Neutrophil (primary cell): ENCODE measurements at regions not wholly inside any gene's neighbourhood (a gene's known extent, or its start where the extent isn't known, plus 50 kb on each side); places are given as distances from the start of the nearest gene placed in this dataset.

ENCODE experiments used
- H3K27ac ChIP-seq: fragments of 200-600 bp; sonication (generic); 2 replicates; pipeline ENCODE4 v1.5.1; 2016; ENCODE audit warnings: mild to moderate bottlenecking, moderate library complexity
- H3K27me3 ChIP-seq: fragments of 200-600 bp; sonication (generic); 2 replicates; pipeline ENCODE4 v1.6.0; 2016; ENCODE audit warnings: mild to moderate bottlenecking
- H3K36me3 ChIP-seq: fragments of 200-600 bp; sonication (generic); 2 replicates; pipeline ENCODE4 v1.5.1; 2017
- H3K4me1 ChIP-seq, 2 experiments: fragments of 200-600 bp in 1 of 2; sonication (generic) in 1 of 2; 1 replicate in 1 of 2; 2 replicates in 1 of 2; pipeline versions ENCODE4 v1.5.1 to v1.6.1; 2013 to 2016; ENCODE audit warnings: low read depth in 1 of 2, low read length in 1 of 2, mild to moderate bottlenecking in 1 of 2, moderate library complexity in 1 of 2; ENCODE audit not compliant: control insufficient read depth in 1 of 2, insufficient read depth in 1 of 2
- H3K4me3 ChIP-seq, 2 experiments: fragments of 200-600 bp in 1 of 2; sonication (generic) in 1 of 2; 1 replicate in 1 of 2; 2 replicates in 1 of 2; pipeline ENCODE4 v1.5.1; 2013 to 2016; ENCODE audit warnings: low read depth in 1 of 2, low read length in 1 of 2, mild to moderate bottlenecking in 1 of 2, moderate library complexity in 1 of 2
- H3K9me3 ChIP-seq: fragments of 200-600 bp; sonication (generic); 2 replicates; pipeline ENCODE4 v1.5.1; 2016
- TF ChIP-seq, protein P1 (sequence below): fragments of 200-600 bp; sonication (generic); IDR thresholded peaks from 2 replicates; pipeline ENCODE4 v1.5.1; 2016; ENCODE audit warnings: antibody characterized with exemption

DNA sequence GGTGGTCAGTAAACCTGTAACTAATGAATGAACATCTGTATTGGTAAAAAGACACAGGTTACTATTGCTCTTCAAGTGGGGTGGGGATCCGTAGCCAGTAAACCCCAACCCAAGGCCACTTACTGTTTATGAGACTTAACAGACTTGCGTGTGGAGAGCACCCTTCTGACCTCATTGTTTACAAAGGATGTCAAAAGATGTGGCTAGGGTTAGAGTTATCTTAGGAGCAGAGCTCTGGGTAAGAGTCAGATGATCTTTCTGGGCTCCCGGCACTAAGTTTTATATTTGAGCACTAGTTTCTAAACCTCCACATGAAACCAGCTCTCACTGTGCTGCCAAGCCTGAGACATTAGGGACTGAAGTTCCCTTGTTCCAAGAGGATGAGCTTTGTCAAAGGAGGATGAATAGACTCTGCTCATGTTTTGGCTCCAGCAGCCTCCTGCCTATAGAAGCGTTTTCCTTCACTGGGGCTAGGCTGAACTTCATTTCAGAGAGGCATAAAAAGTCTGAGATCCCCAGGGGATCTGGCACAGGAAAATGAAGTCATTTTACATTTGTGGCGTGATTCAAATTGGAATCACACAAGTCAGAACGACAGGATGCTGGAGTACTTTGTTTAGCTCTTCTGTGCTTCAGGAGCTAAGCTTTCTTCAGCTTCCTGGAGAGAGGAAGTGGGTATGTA lies 403.1 kb upstream of the TRIB2 start:
- H3K27ac ChIP-seq, result no peak overlapping the region
- H3K9me3 ChIP-seq, result no peaks in the 10 kb centered on the region
- no peaks in the 10 kb centered on the region for H3K36me3 ChIP-seq
- TF ChIP-seq, protein P1, sequence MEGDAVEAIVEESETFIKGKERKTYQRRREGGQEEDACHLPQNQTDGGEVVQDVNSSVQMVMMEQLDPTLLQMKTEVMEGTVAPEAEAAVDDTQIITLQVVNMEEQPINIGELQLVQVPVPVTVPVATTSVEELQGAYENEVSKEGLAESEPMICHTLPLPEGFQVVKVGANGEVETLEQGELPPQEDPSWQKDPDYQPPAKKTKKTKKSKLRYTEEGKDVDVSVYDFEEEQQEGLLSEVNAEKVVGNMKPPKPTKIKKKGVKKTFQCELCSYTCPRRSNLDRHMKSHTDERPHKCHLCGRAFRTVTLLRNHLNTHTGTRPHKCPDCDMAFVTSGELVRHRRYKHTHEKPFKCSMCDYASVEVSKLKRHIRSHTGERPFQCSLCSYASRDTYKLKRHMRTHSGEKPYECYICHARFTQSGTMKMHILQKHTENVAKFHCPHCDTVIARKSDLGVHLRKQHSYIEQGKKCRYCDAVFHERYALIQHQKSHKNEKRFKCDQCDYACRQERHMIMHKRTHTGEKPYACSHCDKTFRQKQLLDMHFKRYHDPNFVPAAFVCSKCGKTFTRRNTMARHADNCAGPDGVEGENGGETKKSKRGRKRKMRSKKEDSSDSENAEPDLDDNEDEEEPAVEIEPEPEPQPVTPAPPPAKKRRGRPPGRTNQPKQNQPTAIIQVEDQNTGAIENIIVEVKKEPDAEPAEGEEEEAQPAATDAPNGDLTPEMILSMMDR, result no peak
- no peaks in the 10 kb centered on the region for H3K4me1 ChIP-seq
- H3K27me3 ChIP-seq, result no peaks in the 10 kb centered on the region
- no peak overlapping the region for H3K4me3 ChIP-seq

DNA sequence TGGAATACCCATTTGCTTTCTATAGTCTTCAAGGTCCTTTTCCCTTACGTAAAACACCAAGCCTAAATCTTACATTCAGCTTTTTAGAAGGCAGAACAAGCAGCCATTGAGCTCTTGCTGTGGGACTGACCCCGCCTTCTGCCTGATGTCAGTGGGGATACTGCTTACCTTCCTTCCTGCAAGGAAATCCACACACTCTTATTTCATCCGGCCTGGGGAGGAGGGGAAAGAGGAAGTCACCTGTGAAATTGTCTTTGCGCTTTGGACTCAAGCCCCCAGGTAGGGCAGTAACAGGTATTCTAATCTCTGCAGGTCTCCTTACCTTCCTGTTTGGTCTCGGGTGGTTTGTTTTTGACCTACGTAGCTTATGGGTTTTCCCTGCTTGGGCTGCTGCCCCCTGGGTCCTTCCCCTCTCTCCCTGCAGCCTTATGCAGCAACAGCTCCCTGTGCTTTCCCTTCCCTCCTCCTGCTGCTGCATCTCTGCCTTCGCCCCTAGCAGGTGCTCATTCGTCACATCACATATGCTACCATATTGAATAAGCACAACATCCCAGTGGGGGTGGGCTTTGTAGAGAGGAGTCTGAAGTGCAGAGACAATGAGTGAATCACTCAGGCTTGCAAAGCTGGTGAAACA lies 402.5 kb upstream of the TRIB2 start:
- TF ChIP-seq, protein P1, result no peak
- no peaks in the 10 kb centered on the region for H3K27me3 ChIP-seq
- no peak overlapping the region for H3K4me3 ChIP-seq
- H3K27ac ChIP-seq, result no peak overlapping the region
- H3K36me3 ChIP-seq, result no peaks in the 10 kb centered on the region
- no peaks in the 10 kb centered on the region for H3K4me1 ChIP-seq
- H3K9me3 ChIP-seq, result no peaks in the 10 kb centered on the region

DNA sequence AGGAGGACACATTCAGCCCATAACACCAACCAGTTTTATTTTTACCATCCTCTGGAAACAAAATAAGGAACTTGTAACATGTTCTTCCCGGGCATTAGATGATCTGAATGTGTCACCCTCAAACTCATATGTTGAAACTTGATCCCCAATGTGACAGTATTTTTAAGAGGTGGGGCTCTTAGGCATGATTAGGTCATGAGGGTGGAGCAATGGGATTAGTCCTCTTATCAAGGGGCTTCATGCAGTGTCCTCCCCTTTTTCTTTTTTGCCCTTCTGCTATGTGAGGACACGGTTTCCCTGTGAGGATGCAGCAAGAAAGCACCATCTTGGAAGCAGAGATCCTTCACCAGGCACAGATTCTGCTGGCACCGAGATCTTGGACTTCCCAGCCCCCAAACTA lies 401.5 kb upstream of the TRIB2 start:
- TF ChIP-seq, protein P1, result no peak
- Histone ChIP-seq H3K36me3 (no peaks in the 10 kb centered on the region), H3K4me1 (no peaks in the 10 kb centered on the region), H3K27me3 (no peaks in the 10 kb centered on the region), H3K27ac (no peak overlapping the region), H3K9me3 (no peaks in the 10 kb centered on the region), H3K4me3 (no peak overlapping the region)

DNA sequence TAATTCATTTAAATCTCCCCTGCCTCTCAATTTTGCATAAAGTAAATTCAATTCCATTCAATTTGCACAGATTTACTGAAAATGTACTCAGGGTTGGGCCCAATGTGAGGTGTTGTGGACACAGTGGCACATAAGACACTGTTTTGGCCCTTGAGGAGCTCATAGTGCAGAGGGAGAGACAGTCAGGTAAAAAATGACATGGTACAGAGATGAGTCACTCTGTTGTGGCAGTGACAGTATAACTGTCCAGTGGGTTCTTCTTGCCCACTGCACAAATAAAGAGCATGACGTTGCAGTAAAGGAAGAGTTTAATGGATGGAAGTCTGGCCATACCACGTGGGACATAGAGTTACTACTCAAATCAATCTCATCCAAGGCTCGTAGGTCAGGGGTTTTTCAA lies 400.3 kb upstream of the TRIB2 start:
- no peak overlapping the region for H3K27ac ChIP-seq
- TF ChIP-seq, protein P1, result no peak
- H3K4me1 ChIP-seq, result no peaks in the 10 kb centered on the region
- H3K9me3 ChIP-seq, result no peaks in the 10 kb centered on the region
- no peaks in the 10 kb centered on the region for H3K27me3 ChIP-seq
- H3K4me3 ChIP-seq, result no peak overlapping the region
- no peaks in the 10 kb centered on the region for H3K36me3 ChIP-seq

DNA sequence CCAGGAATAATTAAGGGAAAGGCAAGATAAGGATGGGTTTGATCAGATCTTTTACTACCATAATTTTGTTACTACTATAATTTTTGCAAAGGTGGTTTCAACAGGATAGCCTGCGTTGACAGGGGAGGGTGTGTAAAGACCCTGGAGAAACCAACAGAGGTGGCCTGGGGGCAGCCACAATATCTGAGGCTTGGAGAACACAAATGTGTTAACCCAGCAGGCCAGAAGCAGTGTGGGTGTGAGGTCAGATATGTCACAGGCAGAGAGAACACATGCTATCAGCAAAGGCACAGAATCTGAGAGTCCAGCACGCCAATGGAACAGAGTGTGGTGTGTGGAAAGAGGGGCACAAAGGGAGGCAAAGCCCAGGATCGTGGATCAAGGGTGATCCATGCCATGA lies 399.4 kb upstream of the TRIB2 start:
- no peaks in the 10 kb centered on the region for H3K36me3 ChIP-seq
- no peaks in the 10 kb centered on the region for H3K4me1 ChIP-seq
- H3K4me3 ChIP-seq, result no peak overlapping the region
- no peaks in the 10 kb centered on the region for H3K27me3 ChIP-seq
- TF ChIP-seq, protein P1, result no peak
- no peaks in the 10 kb centered on the region for H3K9me3 ChIP-seq
- H3K27ac ChIP-seq, result no peak overlapping the region
